HG02943 (cell line): ENCODE measurements at regions not wholly inside any gene's neighbourhood (a gene's known extent, or its start where the extent isn't known, plus 50 kb on each side); places are given as distances from the start of the nearest gene placed in this dataset.
A peak's percentile ranks its signal among the peaks of the same experiment; 100 is the strongest.
"Not testable (repeated sequence)": the region's sequence is repeated elsewhere in the genome, so short reads cannot be mapped to it uniquely, and the experiment has no call there.

Source experiments
- ATAC-seq: cut with Tn5 transposase; IDR thresholded peaks from one replicate; pipeline ENCODE4 v1.9.1; 2021; ENCODE audit warnings: mild to moderate bottlenecking, low read depth, moderate library complexity; ENCODE audit not compliant: unreplicated experiment

GRCh38 chr3:161689584-161690298 is 193.1 kb downstream of the OTOL1 start:
- no peak for ATAC-seq

- no peak for ATAC-seq
These were observed 193.7 kb downstream of the OTOL1 start for GRCh38 chr3:161690299-161690620.

- no peak for ATAC-seq
These were observed 195.1 kb downstream of the OTOL1 start for GRCh38 chr3:161691677-161692076.

GRCh38 chr3:161694682-161695564 is 198.3 kb downstream of the OTOL1 start:
- ATAC-seq = peak; percentile 77

GRCh38 chr3:161695811-161696210 is 199.2 kb downstream of the OTOL1 start:
- no peak for ATAC-seq

GRCh38 chr3:161700998-161701397 is 204.4 kb downstream of the OTOL1 start:
- no peak for ATAC-seq

GRCh38 chr3:161707253-161707652 is 210.6 kb downstream of the OTOL1 start:
- ATAC-seq = not testable (repeated sequence)

- ATAC-seq = no peak
These were observed 217.1 kb downstream of the OTOL1 start for GRCh38 chr3:161713731-161714130.

- no peak for ATAC-seq
These were observed 235.4 kb downstream of the OTOL1 start for GRCh38 chr3:161731968-161732367.

- no peak for ATAC-seq
These were observed 240.6 kb downstream of the OTOL1 start for GRCh38 chr3:161737171-161737570.

GRCh38 chr3:161740421-161740820 is 243.8 kb downstream of the OTOL1 start:
- no peak for ATAC-seq

- no peak for ATAC-seq
These were observed 247.8 kb downstream of the OTOL1 start for GRCh38 chr3:161744366-161744765.

- no peak for ATAC-seq
These were observed 249.1 kb downstream of the OTOL1 start for GRCh38 chr3:161745741-161746140.

- ATAC-seq = no peak
These were observed 251.4 kb downstream of the OTOL1 start for GRCh38 chr3:161748049-161748448.

- no peak for ATAC-seq
These were observed 257.9 kb downstream of the OTOL1 start for GRCh38 chr3:161754420-161755053.

GRCh38 chr3:161759444-161759843 is 262.8 kb downstream of the OTOL1 start:
- no peak for ATAC-seq

- no peak for ATAC-seq
These were observed 269.7 kb downstream of the OTOL1 start for GRCh38 chr3:161766331-161766730.

GRCh38 chr3:161770484-161771386 is 274.1 kb downstream of the OTOL1 start:
- ATAC-seq = peak; percentile 77

GRCh38 chr3:161781381-161781780 is 284.8 kb downstream of the OTOL1 start:
- no peak for ATAC-seq

GRCh38 chr3:161793194-161793930 is 296.8 kb downstream of the OTOL1 start:
- ATAC-seq = no peak
